NCI-H2196 (cell line): ENCODE measurements at regions not wholly inside any gene's neighbourhood (a gene's known extent, or its start where the extent isn't known, plus 50 kb on each side); places are given as distances from the start of the nearest gene placed in this dataset.
"Not testable (repeated sequence)": the region's sequence is repeated elsewhere in the genome, so short reads cannot be mapped to it uniquely, and the experiment has no call there.

Experiments
- DNase-seq: peaks from one replicate; lab custom pipeline; 2025; ENCODE audit not compliant: unreplicated experiment; lab: John Stamatoyannopoulos, UW

DNA sequence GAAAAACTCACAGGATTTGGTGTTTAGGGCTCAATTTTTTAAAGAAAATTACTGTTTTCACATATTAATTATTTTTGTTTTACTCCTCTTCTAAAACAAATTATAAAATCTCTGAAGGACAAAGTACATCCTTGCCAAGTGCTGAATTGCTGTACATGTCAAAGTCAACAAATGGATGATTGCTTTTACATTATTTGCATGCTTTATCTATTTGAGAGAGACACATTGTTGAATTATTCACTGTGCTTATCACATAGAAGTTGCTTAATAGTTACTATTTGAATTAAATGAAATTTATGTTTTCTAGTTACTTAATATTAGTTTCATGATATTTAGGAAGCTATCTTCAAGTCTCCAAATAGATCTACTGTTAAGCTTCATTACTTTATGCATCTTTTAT is 318.6 kb upstream of the PTCHD4 start:
- no peak for DNase-seq

DNA sequence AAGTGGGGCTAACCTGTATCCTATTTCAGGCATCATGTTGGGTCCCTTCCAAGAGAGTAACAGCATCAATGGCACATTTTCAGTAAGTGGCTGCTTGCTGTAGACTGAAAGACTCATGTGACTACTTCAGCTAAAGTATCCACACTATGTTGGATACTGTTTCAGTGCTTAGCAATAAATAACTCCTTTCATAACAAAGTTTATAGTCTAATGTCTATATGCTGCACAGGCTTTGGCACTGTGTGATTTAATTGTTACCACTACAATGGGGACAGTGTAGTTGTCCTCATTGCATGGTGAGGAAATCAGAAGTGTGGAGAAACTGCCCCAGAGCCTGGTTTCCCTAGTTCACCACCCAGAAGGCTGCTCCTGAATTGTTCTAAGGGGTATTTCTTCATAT is 318.0 kb upstream of the PTCHD4 start:
- DNase-seq = no peak

DNA sequence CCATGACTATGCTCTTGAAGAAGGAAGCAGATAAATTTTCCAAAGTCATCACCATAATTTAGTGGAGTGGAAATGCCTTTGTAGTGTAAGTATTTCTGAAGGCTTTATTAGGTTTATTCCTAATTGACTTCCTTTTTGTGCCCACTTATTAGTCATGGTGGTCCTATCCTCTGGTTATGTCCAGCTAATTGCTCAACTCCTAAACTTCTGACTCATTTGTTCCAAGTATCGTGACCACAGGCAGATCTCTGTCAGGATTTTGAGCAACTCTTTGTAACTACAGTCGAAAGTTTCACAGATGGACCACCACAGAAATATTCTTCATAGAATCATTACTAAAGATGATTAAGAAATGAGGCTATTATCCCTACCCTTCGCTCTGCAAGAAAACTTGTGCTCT is 315.6 kb upstream of the PTCHD4 start:
- no peak for DNase-seq

DNA sequence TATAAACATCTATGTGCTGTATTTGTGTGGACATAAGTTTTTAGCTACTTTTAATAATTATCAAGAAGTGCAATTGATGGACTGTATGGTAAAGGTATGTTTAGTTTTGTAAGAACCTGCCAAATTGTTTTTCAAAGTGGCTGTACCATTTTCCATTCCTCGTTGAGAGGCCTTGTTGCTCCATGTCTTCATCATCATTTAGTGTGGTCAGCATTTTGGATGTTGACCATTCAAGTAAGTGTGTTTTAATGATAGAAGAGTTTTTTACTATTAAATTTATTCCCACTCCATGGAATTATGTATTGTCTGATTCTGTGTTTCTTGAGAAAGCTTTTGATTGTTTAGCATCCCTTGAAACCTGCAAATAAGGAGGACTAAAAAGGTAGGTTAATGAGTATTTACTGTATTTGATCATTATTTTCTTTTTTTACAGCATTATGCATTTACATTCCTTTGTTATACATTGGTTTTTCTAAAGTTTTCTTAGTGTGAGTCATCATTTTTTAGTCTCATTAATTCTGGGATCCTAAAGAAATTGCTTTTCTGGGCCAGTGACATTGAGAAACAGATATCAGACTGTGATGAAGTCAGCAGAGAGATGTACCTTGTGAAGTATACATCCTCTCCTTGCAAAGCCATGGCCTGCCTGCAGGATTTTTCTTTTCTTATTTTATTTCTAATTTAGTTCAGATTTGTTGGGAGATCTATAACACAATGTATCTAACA is 312.8 kb upstream of the PTCHD4 start:
- DNase-seq = no peak

DNA sequence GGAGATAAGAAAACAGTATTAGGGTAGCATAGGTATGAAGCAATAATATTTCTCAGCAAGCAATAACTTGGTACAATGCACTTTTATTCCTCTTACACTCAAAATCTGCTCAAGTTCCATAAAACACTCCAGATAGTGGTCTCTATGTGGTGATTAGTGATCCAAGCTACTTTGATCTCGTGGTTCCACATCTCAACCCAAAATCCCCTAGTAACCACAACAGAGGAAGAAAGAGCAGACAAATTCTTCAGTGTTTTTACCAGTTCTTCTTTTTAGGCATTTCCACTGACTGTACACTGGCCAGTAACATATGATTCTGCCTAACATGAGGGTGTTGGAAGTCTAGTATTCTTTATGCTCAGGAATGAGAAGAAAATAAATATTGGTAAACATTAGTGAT is 309.0 kb upstream of the PTCHD4 start:
- DNase-seq = no peak

DNA sequence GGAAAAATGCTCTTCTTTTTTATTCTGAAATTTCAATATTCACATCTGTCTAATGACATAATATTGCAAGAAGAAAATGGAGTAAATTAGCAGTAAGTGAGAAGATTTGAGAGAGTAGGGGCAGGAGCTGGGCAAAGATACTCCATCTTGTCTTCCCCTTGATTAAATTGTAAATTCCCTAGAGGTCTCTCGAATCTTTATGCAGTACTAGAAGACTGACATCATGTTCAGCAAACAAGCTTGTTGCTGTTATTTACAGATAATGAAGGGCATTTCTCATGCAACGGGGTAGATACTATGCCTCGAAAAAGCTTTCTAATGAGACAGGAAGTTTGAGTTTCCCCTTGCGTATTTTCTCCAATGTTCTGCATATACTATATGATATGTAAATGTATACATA is 306.9 kb upstream of the PTCHD4 start:
- DNase-seq = no peak

DNA sequence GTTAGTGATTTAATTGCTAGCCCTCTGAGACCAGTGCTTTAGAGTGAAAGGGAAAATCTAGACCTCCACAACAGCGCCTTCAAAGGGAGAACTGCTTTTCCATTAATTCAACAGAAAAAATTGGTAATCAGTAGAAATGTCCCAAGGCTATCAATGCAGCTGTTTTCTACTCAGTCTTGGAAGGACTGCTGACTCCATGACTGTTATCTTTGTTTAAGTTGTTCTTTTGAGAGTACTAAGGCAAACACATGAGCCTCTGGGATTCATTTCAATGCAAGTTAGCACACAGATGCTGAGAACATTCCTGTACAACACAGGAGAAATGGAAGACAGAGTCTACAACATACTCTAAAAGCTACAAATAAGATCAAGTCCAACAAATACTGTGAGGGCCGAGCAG is 301.7 kb upstream of the PTCHD4 start:
- DNase-seq = no peak

DNA sequence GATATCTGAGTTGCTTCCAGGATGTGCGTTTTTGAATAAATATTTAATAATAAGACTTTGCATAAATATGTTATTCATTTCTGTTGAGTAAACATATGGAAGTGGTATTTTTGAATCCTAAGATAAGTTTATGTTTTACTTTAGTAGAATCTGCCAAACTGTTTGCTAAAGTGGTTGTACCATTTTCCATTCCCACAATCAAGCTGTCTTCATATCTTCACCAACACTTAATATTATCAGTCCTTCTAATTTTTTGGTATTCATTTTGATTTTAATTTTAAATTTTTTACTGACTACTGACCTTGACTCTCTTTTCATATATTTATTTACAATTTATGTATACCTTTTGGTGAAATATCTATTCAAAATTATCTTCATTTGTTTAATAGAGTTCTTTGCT is 293.9 kb upstream of the PTCHD4 start:
- no peak for DNase-seq

DNA sequence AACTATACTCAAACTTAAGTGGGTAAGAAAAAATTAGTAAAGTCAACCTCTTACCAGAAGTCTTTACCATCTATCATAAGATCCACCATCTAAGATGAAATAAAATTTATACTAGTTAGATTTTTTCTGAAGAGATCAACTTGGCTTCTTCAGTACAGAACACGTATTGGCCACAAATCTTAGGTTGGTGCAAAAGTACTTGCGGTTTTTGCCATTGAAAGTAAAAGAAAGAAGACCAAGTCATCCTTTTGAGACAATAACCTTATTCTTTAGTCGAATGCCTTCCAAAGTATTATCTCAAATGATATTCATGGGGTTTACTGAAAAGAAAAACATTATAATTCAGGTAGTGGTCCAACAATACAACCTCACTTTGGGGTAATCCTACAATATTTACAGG is 292.6 kb upstream of the PTCHD4 start:
- no peak for DNase-seq

DNA sequence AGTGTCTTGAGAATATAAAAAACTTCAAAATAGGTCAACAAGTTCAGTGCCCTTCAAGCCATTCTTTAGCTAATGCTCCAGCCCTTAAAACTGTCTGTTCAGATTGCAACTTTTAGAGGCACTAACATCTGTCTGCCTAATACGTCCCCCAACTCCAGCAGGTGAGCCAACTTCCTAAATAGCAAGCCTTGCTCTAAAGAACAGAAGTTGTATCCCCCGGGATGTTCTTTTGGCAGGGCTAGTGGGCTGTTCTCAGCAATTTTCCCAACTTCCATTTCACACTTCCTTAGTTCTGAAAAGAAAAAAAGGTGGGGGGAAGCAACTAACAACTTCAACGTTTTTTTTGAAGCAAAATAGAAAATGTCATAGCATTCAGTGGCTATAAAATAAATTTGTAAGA is 290.0 kb upstream of the PTCHD4 start:
- no peak for DNase-seq

DNA sequence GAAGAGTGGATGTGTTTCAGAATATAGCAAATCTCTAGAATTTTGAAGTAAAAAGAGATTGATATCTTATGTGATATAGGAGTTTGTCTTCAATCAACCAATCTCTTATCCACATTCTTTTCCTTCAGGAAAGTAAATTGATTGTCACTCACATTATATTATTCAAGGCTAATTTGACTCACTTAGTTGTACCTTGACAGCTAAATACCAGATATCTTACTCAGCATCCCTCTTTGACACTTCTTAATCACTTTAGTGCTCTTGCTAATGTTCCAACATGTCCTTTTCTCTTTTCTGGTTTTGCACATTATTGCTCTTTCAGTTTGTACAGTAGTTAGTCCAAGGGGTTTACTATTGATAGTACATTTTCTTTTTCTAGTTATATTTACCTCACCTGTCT is 286.9 kb upstream of the PTCHD4 start:
- DNase-seq = no peak

DNA sequence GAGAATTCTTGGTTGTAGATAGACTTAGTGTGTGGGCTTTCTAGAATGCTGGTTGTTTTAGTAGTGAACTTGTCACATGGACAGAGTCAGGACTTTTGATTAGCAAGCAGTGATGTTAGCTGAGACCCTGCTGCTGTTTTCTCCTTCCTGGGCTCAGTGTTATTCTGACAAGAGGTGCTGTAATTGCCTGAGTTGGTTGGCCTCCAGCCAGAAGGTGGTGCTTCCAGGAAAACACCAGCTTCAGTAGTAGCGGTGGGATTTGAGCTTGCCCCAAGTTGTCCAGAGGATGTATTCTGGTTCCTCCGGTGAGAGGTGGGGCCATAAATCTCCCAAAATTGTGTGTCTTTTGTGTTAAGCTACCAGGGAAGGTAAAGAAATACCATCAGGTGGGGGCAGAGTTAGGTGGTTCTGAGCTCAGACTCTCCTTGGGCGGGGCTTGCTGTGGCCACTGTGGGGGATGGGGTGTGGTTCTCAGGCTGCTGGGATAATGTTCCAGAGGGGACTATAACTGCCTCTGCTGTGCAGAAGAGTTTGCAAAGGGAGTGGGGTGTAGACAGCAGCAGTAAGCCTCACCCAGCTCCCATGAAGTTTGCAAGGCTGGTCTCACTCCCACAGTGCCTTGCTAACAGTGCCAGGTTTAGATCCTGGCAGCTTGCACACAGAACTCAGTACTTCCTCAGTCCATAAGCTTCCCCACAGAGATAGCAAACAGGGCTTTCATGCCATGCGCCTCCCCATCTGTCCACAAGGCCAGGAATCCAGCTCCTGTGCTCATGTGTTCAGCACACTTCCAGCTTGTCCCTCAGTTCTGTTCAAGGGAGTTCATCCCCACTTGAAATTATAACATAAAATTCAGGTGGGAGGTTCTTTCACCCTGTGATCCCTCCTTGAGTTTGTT is 278.4 kb upstream of the PTCHD4 start:
- DNase-seq = no peak

DNA sequence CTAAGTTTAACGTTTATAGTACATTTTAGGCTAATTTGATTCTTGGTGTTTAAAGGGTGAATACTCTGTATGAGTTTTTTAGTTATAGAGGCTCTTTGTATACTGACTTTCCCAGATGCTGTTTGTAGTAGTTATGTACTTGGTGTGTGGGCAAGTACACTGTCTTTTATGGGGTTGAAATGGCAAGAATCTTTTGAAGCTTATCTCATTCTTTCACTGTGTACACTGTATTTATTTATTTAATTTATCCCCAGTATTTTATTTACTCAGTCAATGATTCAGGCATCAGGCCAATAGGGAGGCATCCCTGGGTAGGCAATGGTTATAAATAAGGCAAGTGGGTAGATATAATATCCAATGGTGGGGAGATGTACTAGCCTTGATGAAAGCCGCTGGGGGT is 277.0 kb upstream of the PTCHD4 start:
- DNase-seq = no peak

DNA sequence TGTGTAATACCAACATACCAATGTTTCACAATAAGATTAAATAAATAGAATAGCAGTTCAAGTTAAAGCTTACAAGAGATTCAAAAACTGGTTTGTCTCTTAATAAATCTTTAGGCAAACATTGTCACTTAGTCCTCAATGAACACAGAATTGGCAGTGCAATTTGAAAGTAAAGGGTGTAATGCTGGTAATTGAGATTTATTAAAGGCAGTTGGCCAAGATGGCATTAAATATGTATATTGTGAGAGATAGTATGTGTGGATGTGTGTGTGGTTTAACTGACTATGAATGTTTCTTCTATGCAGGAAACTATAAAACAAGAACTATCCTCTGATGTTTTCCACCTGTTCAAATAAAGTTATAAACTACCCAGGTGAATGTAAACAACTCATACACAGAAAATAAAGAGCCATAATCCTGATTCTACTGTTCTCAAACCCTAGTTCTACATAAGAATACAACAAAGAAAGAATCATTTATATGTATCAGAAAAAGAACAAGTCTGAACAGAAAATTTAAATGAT is 267.9 kb upstream of the PTCHD4 start:
- no peak for DNase-seq

DNA sequence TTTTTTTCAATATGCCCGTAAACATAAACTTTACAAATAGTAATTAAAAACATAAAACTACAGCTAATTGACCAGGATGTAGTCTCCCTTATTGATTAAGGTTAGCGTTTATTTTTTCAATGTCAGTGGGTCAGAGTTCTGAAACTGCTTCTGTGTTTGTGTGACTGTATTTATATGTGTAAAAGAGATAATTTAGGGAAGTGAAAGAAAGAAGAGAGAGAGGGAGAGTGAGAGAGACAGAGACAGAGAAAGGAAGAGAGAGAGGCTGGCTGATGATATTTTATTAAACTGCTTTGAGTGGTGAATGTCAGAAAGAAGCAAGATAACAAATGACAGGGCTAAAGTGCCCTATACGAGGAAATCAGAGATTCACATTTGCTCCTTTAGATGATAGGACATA is 266.1 kb upstream of the PTCHD4 start:
- DNase-seq = no peak

DNA sequence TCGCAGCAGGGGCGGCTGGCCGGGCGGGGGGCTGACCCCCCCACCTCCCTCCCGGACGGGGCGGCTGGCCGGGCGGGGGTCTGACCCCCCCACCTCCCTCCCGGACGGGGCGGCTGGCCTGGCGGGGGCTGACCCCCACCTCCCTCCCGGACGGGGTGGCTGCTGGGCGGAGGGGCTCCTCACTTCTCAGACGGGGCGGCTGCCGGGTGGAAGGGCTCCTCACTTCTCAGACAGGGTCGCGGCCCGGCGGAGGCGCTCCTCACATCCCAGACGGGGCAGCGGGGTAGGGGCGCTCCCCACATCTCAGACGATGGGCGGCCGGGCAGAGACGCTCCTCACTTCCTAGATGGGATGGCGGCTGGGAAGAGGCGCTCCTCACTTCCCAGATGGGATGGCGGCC is 260.2 kb upstream of the PTCHD4 start:
- DNase-seq = not testable (repeated sequence)

DNA sequence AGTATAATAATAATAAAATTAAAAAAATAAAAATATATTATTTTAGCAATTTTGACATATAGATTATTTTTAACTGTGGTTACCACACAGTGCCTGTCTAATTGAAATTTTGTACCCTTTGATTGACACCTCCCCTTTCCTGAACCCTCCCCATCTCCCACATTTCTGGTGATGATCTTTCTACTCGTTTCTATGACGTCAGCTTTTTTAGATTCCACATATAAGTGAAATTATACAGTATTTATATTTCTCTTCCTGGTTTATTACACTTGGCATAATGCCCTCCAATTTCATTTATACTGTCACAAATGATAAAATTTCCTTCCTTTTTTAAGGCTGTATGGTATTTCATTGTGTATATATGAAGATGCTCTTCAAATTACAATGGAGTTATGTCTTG is 258.1 kb upstream of the PTCHD4 start:
- no peak for DNase-seq

DNA sequence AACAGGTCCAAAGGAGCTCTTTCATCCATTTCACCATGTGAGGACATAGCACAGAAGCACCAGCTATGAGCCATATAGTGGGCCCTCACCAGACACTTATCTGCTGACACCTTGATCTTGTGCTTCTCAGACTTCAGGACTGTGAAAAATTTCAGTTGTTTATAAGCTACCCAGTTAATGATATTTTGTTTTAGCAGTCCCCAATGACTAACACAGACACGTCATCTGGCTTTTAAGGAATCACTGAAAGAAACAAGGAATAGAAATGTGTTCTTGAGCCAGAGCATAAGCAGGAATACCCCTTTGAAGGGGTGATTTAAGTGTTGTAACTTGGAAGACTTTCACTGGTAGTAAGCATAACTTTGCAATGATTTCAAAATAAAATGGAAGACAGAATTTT is 214.7 kb upstream of the PTCHD4 start:
- DNase-seq = no peak

DNA sequence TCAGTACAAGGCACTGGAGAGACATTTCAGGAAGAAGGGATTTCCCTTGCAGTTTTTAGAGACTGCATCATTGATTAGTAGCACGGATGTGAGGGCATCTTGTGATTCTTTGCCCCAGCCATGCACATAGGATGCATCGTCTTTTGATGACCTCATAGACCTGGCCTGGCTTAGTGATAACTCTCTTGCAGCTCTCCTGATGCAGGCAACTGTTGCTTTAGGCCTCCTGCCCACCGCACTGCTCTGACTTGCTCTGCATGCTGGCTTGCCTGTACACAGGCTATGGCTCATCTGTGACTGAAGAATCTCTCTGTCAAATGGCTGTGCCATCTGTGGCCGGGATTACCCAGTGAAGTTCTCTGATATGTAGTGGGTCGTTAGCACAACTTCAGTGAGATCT is 207.7 kb upstream of the PTCHD4 start:
- no peak for DNase-seq

DNA sequence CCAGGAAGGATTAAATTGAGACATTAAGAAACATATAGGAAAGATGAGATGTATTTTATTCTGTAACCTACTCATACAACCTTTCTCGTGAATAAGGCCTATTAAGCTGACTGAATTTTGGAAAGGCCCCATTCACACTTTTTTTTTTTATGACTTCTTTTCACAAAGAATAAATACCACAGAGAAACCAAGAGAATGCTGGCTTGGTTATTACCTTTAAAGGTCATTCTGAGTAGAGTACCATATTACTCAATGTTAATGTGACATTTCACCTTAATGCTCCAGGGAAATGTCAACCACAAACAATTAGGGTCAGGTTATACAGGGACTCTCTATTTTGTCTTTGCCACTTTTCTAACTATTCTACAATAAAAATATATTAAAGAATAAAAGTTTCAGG is 204.9 kb upstream of the PTCHD4 start:
- DNase-seq = no peak

DNA sequence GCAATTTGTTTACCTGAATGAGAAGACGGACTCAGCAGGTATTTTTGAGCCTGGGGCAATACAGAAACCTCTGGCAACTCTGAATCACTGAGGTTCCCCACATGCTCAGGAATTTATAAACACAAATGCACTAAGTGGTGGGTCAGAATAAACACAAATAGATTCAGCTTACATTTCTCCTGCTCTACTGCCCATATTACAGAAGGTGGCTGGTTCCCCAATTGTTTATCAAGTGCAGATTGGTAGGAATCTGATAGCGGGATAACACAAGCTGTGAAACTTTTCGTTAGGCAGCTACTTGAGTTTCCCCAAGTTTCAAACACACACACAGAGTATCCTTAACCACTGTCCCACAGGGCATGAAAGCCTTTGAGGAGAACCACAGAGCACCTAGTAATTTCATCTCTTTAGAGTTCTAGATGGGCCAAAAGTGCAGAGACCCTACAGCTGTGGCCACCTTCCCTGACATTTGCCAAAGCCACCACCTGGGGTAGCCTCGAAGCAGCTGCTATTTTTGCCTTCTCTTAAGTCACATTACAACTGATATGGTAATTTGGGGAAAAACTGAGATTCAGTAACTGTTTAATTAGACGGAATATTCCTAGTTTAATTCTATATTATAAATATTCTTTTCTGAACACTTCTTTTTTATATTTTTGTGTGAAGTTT is 204.2 kb upstream of the PTCHD4 start:
- DNase-seq = no peak

DNA sequence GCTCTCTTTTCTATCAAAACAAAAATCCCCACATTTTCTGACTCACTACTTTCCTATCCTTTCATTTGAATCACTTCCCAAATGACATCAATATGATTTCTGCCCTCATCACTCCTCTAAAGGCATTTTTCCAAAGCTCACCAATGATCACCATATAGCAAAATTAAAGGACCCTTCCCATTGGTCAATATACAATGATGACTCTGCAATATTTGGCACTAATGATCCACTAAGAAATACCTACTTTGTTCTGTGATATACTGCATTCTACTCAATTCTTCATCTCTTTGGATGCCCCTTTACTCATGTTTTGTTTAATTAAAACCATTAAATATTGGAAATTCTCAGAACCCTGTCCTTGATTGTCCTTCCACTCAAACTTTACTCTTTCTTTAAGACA is 200.3 kb upstream of the PTCHD4 start:
- DNase-seq = no peak
